ENCODE measurements at regions not wholly inside any gene's neighbourhood (a gene's known extent, or its start where the extent isn't known, plus 50 kb on each side); places are given as distances from the start of the nearest gene placed in this dataset.

DNA sequence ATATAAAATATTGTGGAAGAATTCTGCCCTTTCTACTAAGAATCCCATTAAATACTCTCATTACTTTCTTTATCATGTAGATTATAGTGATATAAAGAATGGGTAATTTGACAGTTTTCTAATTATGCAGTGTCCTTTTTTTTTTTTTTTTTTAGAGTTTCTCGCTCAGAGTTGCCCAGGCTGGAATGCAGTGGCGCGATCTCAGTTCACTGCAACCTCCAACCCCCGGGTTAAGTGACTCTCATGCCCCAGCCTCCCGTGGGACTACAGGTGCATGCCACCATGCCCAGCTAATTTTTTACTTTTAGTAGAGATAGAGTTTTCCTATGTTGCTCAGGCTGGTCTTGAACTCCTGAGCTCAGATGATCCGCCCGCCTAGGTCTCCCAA is 1143.4 kb upstream of the SORCS1 start (continued):
- TF ChIP-seq, protein P1, sequence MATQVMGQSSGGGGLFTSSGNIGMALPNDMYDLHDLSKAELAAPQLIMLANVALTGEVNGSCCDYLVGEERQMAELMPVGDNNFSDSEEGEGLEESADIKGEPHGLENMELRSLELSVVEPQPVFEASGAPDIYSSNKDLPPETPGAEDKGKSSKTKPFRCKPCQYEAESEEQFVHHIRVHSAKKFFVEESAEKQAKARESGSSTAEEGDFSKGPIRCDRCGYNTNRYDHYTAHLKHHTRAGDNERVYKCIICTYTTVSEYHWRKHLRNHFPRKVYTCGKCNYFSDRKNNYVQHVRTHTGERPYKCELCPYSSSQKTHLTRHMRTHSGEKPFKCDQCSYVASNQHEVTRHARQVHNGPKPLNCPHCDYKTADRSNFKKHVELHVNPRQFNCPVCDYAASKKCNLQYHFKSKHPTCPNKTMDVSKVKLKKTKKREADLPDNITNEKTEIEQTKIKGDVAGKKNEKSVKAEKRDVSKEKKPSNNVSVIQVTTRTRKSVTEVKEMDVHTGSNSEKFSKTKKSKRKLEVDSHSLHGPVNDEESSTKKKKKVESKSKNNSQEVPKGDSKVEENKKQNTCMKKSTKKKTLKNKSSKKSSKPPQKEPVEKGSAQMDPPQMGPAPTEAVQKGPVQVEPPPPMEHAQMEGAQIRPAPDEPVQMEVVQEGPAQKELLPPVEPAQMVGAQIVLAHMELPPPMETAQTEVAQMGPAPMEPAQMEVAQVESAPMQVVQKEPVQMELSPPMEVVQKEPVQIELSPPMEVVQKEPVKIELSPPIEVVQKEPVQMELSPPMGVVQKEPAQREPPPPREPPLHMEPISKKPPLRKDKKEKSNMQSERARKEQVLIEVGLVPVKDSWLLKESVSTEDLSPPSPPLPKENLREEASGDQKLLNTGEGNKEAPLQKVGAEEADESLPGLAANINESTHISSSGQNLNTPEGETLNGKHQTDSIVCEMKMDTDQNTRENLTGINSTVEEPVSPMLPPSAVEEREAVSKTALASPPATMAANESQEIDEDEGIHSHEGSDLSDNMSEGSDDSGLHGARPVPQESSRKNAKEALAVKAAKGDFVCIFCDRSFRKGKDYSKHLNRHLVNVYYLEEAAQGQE (IDR thresholded peaks at IDR 0.05; ENCODE audit: unreplicated experiment): no peak
- TF ChIP-seq STAT1 (IDR thresholded peaks at IDR 0.05; ENCODE audit: unreplicated experiment) (no peak), NANOG (IDR thresholded peaks at IDR 0.05; ENCODE audit: borderline replicate concordance) (no peak), ZNF114 (CRISPR knock-in tag; IDR thresholded peaks at IDR 0.05) (no peak), EZH2phosphoT487 (IDR thresholded peaks at IDR 0.05; ENCODE audit: unreplicated experiment) (no peak)
- TF ChIP-seq, protein P2, sequence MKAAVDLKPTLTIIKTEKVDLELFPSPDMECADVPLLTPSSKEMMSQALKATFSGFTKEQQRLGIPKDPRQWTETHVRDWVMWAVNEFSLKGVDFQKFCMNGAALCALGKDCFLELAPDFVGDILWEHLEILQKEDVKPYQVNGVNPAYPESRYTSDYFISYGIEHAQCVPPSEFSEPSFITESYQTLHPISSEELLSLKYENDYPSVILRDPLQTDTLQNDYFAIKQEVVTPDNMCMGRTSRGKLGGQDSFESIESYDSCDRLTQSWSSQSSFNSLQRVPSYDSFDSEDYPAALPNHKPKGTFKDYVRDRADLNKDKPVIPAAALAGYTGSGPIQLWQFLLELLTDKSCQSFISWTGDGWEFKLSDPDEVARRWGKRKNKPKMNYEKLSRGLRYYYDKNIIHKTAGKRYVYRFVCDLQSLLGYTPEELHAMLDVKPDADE (IDR thresholded peaks at IDR 0.05): no peak

DNA sequence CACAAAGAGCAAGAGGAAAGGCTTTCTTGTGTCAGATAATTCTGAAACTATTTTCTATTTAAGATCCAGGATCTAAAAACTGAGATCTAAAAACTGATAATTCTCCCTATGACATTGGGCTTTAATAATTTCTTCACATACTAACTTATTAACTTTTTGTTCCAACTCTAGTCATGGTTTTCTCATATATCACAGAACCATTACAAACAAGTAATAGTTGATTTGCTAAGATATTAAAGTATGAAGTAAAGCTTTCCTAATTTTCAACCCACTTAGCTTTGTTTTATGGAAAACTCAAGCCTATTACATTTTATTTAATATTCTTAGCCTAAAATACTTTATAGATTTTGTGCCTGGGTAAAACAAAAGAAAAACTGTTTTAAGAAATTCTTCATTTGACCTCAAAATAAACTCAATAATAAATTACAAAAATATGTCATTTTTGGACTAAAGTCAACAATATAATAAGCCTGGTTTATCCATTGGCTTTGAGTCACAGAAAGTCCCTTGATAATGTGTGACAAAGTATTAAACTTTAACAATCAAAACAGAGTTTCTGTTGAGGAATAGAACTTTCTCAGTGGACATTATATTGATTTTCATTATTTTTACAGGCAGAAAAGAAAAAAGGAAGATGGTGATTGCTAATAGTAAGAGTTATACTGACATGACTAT is 1142.9 kb upstream of the SORCS1 start:
- Mint-ChIP-seq H3K36me3 (ENCODE audit: low read depth) (no peaks in the 10 kb centered on the region), H3K27me3 (ENCODE audit: insufficient read depth, low read depth, poor library complexity) (peaks cover 2% of the 10 kb centered on the region), H3K27ac (no peak overlapping the region), H3K4me3 (no peak overlapping the region), H3K4me1 (no peaks in the 10 kb centered on the region), H3K9me3 (no peaks in the 10 kb centered on the region)
- DNase-seq (ENCODE audit: low spot score): no peak
- Histone ChIP-seq H3K9me2 (ENCODE audit: insufficient read depth) (no peaks in the 10 kb centered on the region), H3K79me2 (replicated peaks; ENCODE audit: insufficient read depth) (no peaks in the 10 kb centered on the region), H3K36me3 (ENCODE audit: insufficient read depth) (no peaks in the 10 kb centered on the region), H3F3A (replicated peaks; ENCODE audit: low read depth) (no peaks in the 10 kb centered on the region), H3K4me3 (no peak overlapping the region), H3K27ac (ENCODE audit: low read depth) (no peak overlapping the region), H3K27me3 (ENCODE audit: insufficient read depth) (no peaks in the 10 kb centered on the region), H4K20me1 (replicated peaks; ENCODE audit: insufficient read depth) (no peaks in the 10 kb centered on the region), H2AFZ (no peak overlapping the region), H3K4me2 (no peak overlapping the region), H3K4me1 (ENCODE audit: insufficient read depth) (no peaks in the 10 kb centered on the region)
- no peak for ATAC-seq
- TF ChIP-seq JUNB (IDR thresholded peaks at IDR 0.05; ENCODE audit: unreplicated experiment) (no peak), CREB1 (CRISPR knock-in tag; IDR thresholded peaks at IDR 0.05; ENCODE audit: low read depth) (no peak), STAT1 (IDR thresholded peaks at IDR 0.05; ENCODE audit: unreplicated experiment) (no peak), ZNF331 (CRISPR knock-in tag; IDR thresholded peaks at IDR 0.05; ENCODE audit: low read depth) (no peak), POLR2AphosphoS5 (IDR thresholded peaks at IDR 0.05; ENCODE audit: low read depth) (no peak), EZH2 (IDR thresholded peaks at IDR 0.05; ENCODE audit: low read depth, unreplicated experiment) (no peak), NANOG (IDR thresholded peaks at IDR 0.05; ENCODE audit: borderline replicate concordance) (no peak), EZH2phosphoT487 (IDR thresholded peaks at IDR 0.05; ENCODE audit: unreplicated experiment) (no peak)
- TF ChIP-seq, protein P3, sequence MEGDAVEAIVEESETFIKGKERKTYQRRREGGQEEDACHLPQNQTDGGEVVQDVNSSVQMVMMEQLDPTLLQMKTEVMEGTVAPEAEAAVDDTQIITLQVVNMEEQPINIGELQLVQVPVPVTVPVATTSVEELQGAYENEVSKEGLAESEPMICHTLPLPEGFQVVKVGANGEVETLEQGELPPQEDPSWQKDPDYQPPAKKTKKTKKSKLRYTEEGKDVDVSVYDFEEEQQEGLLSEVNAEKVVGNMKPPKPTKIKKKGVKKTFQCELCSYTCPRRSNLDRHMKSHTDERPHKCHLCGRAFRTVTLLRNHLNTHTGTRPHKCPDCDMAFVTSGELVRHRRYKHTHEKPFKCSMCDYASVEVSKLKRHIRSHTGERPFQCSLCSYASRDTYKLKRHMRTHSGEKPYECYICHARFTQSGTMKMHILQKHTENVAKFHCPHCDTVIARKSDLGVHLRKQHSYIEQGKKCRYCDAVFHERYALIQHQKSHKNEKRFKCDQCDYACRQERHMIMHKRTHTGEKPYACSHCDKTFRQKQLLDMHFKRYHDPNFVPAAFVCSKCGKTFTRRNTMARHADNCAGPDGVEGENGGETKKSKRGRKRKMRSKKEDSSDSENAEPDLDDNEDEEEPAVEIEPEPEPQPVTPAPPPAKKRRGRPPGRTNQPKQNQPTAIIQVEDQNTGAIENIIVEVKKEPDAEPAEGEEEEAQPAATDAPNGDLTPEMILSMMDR (conservative IDR thresholded peaks at IDR 0.05; ENCODE audit: low read depth in 2 of 2): no peak
- TF ChIP-seq, protein P4, sequence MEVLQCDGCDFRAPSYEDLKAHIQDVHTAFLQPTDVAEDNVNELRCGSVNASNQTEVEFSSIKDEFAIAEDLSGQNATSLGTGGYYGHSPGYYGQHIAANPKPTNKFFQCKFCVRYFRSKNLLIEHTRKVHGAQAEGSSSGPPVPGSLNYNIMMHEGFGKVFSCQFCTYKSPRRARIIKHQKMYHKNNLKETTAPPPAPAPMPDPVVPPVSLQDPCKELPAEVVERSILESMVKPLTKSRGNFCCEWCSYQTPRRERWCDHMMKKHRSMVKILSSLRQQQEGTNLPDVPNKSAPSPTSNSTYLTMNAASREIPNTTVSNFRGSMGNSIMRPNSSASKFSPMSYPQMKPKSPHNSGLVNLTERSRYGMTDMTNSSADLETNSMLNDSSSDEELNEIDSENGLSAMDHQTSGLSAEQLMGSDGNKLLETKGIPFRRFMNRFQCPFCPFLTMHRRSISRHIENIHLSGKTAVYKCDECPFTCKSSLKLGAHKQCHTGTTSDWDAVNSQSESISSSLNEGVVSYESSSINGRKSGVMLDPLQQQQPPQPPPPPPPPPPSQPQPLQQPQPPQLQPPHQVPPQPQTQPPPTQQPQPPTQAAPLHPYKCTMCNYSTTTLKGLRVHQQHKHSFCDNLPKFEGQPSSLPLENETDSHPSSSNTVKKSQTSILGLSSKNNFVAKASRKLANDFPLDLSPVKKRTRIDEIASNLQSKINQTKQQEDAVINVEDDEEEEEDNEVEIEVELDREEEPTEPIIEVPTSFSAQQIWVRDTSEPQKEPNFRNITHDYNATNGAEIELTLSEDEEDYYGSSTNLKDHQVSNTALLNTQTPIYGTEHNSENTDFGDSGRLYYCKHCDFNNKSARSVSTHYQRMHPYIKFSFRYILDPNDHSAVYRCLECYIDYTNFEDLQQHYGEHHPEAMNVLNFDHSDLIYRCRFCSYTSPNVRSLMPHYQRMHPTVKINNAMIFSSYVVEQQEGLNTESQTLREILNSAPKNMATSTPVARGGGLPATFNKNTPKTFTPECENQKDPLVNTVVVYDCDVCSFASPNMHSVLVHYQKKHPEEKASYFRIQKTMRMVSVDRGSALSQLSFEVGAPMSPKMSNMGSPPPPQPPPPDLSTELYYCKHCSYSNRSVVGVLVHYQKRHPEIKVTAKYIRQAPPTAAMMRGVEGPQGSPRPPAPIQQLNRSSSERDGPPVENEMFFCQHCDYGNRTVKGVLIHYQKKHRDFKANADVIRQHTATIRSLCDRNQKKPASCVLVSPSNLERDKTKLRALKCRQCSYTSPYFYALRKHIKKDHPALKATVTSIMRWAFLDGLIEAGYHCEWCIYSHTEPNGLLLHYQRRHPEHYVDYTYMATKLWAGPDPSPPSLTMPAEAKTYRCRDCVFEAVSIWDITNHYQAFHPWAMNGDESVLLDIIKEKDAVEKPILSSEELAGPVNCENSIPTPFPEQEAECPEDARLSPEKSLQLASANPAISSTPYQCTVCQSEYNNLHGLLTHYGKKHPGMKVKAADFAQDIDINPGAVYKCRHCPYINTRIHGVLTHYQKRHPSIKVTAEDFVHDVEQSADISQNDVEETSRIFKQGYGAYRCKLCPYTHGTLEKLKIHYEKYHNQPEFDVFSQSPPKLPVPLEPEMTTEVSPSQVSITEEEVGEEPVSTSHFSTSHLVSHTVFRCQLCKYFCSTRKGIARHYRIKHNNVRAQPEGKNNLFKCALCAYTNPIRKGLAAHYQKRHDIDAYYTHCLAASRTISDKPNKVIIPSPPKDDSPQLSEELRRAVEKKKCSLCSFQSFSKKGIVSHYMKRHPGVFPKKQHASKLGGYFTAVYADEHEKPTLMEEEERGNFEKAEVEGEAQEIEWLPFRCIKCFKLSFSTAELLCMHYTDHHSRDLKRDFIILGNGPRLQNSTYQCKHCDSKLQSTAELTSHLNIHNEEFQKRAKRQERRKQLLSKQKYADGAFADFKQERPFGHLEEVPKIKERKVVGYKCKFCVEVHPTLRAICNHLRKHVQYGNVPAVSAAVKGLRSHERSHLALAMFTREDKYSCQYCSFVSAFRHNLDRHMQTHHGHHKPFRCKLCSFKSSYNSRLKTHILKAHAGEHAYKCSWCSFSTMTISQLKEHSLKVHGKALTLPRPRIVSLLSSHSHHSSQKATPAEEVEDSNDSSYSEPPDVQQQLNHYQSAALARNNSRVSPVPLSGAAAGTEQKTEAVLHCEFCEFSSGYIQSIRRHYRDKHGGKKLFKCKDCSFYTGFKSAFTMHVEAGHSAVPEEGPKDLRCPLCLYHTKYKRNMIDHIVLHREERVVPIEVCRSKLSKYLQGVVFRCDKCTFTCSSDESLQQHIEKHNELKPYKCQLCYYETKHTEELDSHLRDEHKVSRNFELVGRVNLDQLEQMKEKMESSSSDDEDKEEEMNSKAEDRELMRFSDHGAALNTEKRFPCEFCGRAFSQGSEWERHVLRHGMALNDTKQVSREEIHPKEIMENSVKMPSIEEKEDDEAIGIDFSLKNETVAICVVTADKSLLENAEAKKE (CRISPR knock-in tag; IDR thresholded peaks at IDR 0.05): no peak

All from GM23338 (cell line).